ENCODE measurements at regions not wholly inside any gene's neighbourhood (a gene's known extent, or its start where the extent isn't known, plus 50 kb on each side); places are given as distances from the start of the nearest gene placed in this dataset.
"Not testable (repeated sequence)": the region's sequence is repeated elsewhere in the genome, so short reads cannot be mapped to it uniquely, and the experiment has no call there.

GRCh38 chr11:41799754-41800153 lies 340.3 kb upstream of the LRRC4C start:
- Histone ChIP-seq H3K27me3 (ENCODE audit: control insufficient read depth, insufficient read depth, low read length) (no peaks in the 10 kb centered on the region), H3K9me3 (ENCODE audit: control insufficient read depth, insufficient read depth, low read length) (peaks cover 6% of the 10 kb centered on the region), H3K27ac (ENCODE audit: low read depth, low read length) (no peak overlapping the region), H3K4me3 (ENCODE audit: low read depth, low read length) (no peak overlapping the region)
- ChIA-PET CTCF (no interaction called here), POLR2A (no interaction called here)
- no peak for TF ChIP-seq CTCF (IDR thresholded peaks at IDR 0.05; ENCODE audit: low read depth, low read length)
- DNase-seq (ENCODE audit: low read depth, low spot score), result no peak

GRCh38 chr11:41803895-41804294 lies 344.4 kb upstream of the LRRC4C start:
- no peak for TF ChIP-seq CTCF (IDR thresholded peaks at IDR 0.05; ENCODE audit: low read depth, low read length)
- POLR2A ChIA-PET, result no interaction called here
- no peaks in the 10 kb centered on the region for H3K27me3 ChIP-seq (ENCODE audit: control insufficient read depth, insufficient read depth, low read length)
- peaks cover 6% of the 10 kb centered on the region for H3K9me3 ChIP-seq (ENCODE audit: control insufficient read depth, insufficient read depth, low read length)
- DNase-seq (ENCODE audit: low read depth, low spot score), result no peak
- CTCF ChIA-PET, result no interaction called here
- H3K27ac ChIP-seq (ENCODE audit: low read depth, low read length), result no peak overlapping the region
- no peak overlapping the region for H3K4me3 ChIP-seq (ENCODE audit: low read depth, low read length)

GRCh38 chr11:41816396-41816795 lies 356.9 kb upstream of the LRRC4C start:
- TF ChIP-seq CTCF (IDR thresholded peaks at IDR 0.05; ENCODE audit: low read depth, low read length), result no peak
- DNase-seq (ENCODE audit: low read depth, low spot score), result no peak
- ChIA-PET POLR2A (no interaction called here), CTCF (no interaction called here)
- no peaks in the 10 kb centered on the region for H3K27me3 ChIP-seq (ENCODE audit: control insufficient read depth, insufficient read depth, low read length)
- H3K9me3 ChIP-seq (ENCODE audit: control insufficient read depth, insufficient read depth, low read length), result no peaks in the 10 kb centered on the region
- H3K27ac ChIP-seq (ENCODE audit: low read depth, low read length), result no peak overlapping the region
- H3K4me3 ChIP-seq (ENCODE audit: low read depth, low read length), result no peak overlapping the region

GRCh38 chr11:41824287-41824686 lies 364.8 kb upstream of the LRRC4C start:
- POLR2A ChIA-PET, result not testable (repeated sequence)

GRCh38 chr11:41826085-41826484 lies 366.6 kb upstream of the LRRC4C start:
- DNase-seq (ENCODE audit: low read depth, low spot score), result no peak
- no peak for TF ChIP-seq CTCF (IDR thresholded peaks at IDR 0.05; ENCODE audit: low read depth, low read length)
- H3K9me3 ChIP-seq (ENCODE audit: control insufficient read depth, insufficient read depth, low read length), result peaks cover 9% of the 10 kb centered on the region
- H3K27ac ChIP-seq (ENCODE audit: low read depth, low read length), result no peak overlapping the region
- ChIA-PET POLR2A (no interaction called here), CTCF (no interaction called here)
- H3K27me3 ChIP-seq (ENCODE audit: control insufficient read depth, insufficient read depth, low read length), result no peaks in the 10 kb centered on the region
- no peak overlapping the region for H3K4me3 ChIP-seq (ENCODE audit: low read depth, low read length)

More at GRCh38 chr11:41824287-41824686, 364.8 kb upstream of the LRRC4C start:
- H3K27ac ChIP-seq (ENCODE audit: low read depth, low read length); H3K27me3 ChIP-seq (ENCODE audit: control insufficient read depth, insufficient read depth, low read length); DNase-seq (ENCODE audit: low read depth, low spot score); H3K4me3 ChIP-seq (ENCODE audit: low read depth, low read length); H3K9me3 ChIP-seq (ENCODE audit: control insufficient read depth, insufficient read depth, low read length); CTCF ChIA-PET: not testable (repeated sequence)

GRCh38 chr11:41836431-41836830 lies 377.0 kb upstream of the LRRC4C start:
- H3K4me3 ChIP-seq (ENCODE audit: low read depth, low read length), result no peak overlapping the region
- no peak for TF ChIP-seq CTCF (IDR thresholded peaks at IDR 0.05; ENCODE audit: low read depth, low read length)
- ChIA-PET CTCF (no interaction called here), POLR2A (no interaction called here)
- no peaks in the 10 kb centered on the region for H3K9me3 ChIP-seq (ENCODE audit: control insufficient read depth, insufficient read depth, low read length)
- no peaks in the 10 kb centered on the region for H3K27me3 ChIP-seq (ENCODE audit: control insufficient read depth, insufficient read depth, low read length)
- no peak for DNase-seq (ENCODE audit: low read depth, low spot score)
- H3K27ac ChIP-seq (ENCODE audit: low read depth, low read length), result no peak overlapping the region
